ENCODE measurements at regions not wholly inside any gene's neighbourhood (a gene's known extent, or its start where the extent isn't known, plus 50 kb on each side); places are given as distances from the start of the nearest gene placed in this dataset.

GRCh38 chr12:75877763-75878621, 153.6 kb downstream of the PHLDA1 start:
- Histone ChIP-seq H3K4me3 (ENCODE audit: low read length) (no peak overlapping the region), H3K36me3 (ENCODE audit: insufficient read depth, low read length) (no peaks in the 10 kb centered on the region), H3K9ac (ENCODE audit: low read depth, low read length) (peak overlapping the region; percentile 26), H3K9me3 (replicated peaks; ENCODE audit: low read length) (no peaks in the 10 kb centered on the region), H3K4me1 (ENCODE audit: control insufficient read depth, insufficient read depth, low read length) (peaks cover 9% of the 10 kb centered on the region), H3K27me3 (ENCODE audit: control insufficient read depth, insufficient read depth, low read length) (no peaks in the 10 kb centered on the region), H3K4me2 (ENCODE audit: low read length) (peak overlapping the region; percentile 34)

- Histone ChIP-seq H3K27me3 (ENCODE audit: control insufficient read depth, insufficient read depth, low read length) (no peaks in the 10 kb centered on the region), H3K9ac (ENCODE audit: low read depth, low read length) (no peak overlapping the region), H3K4me1 (ENCODE audit: control insufficient read depth, insufficient read depth, low read length) (peaks cover 9% of the 10 kb centered on the region)
Measured at GRCh38 chr12:75876832-75877762, 154.5 kb downstream of the PHLDA1 start.

GRCh38 chr12:75874441-75874840, 157.1 kb downstream of the PHLDA1 start:
- Histone ChIP-seq H3K4me2 (ENCODE audit: low read length) (no peak overlapping the region), H3K27me3 (ENCODE audit: control insufficient read depth, insufficient read depth, low read length) (no peaks in the 10 kb centered on the region), H3K4me3 (ENCODE audit: low read length) (no peak overlapping the region), H3K36me3 (ENCODE audit: insufficient read depth, low read length) (no peaks in the 10 kb centered on the region), H3K9me3 (replicated peaks; ENCODE audit: low read length) (no peaks in the 10 kb centered on the region), H3K9ac (ENCODE audit: low read depth, low read length) (no peak overlapping the region), H3K4me1 (ENCODE audit: control insufficient read depth, insufficient read depth, low read length) (peaks cover 9% of the 10 kb centered on the region)

More at GRCh38 chr12:75876832-75877762, 154.5 kb downstream of the PHLDA1 start:
- H3K36me3 ChIP-seq (ENCODE audit: insufficient read depth, low read length) = no peaks in the 10 kb centered on the region
- H3K4me2 ChIP-seq (ENCODE audit: low read length) = peak overlapping the region; percentile 34
- no peaks in the 10 kb centered on the region for H3K9me3 ChIP-seq (replicated peaks; ENCODE audit: low read length)
- no peak overlapping the region for H3K4me3 ChIP-seq (ENCODE audit: low read length)

GRCh38 chr12:75872762-75873161, 158.8 kb downstream of the PHLDA1 start:
- H3K4me1 ChIP-seq (ENCODE audit: control insufficient read depth, insufficient read depth, low read length) = peaks cover 2% of the 10 kb centered on the region
- H3K4me2 ChIP-seq (ENCODE audit: low read length) = no peak overlapping the region
- H3K4me3 ChIP-seq (ENCODE audit: low read length) = no peak overlapping the region
- H3K9me3 ChIP-seq (replicated peaks; ENCODE audit: low read length) = no peaks in the 10 kb centered on the region
- H3K36me3 ChIP-seq (ENCODE audit: insufficient read depth, low read length) = no peaks in the 10 kb centered on the region
- no peaks in the 10 kb centered on the region for H3K27me3 ChIP-seq (ENCODE audit: control insufficient read depth, insufficient read depth, low read length)
- H3K9ac ChIP-seq (ENCODE audit: low read depth, low read length) = no peak overlapping the region

- Histone ChIP-seq H3K4me3 (ENCODE audit: low read length) (no peak overlapping the region), H3K4me2 (ENCODE audit: low read length) (no peak overlapping the region), H3K9me3 (replicated peaks; ENCODE audit: low read length) (no peaks in the 10 kb centered on the region), H3K36me3 (ENCODE audit: insufficient read depth, low read length) (no peaks in the 10 kb centered on the region), H3K27me3 (ENCODE audit: control insufficient read depth, insufficient read depth, low read length) (no peaks in the 10 kb centered on the region), H3K9ac (ENCODE audit: low read depth, low read length) (no peak overlapping the region), H3K4me1 (ENCODE audit: control insufficient read depth, insufficient read depth, low read length) (no peaks in the 10 kb centered on the region)
Measured at GRCh38 chr12:75870878-75871277, 160.7 kb downstream of the PHLDA1 start.

- Histone ChIP-seq H3K36me3 (ENCODE audit: insufficient read depth, low read length) (no peaks in the 10 kb centered on the region), H3K27me3 (ENCODE audit: control insufficient read depth, insufficient read depth, low read length) (no peaks in the 10 kb centered on the region), H3K4me2 (ENCODE audit: low read length) (no peak overlapping the region), H3K9ac (ENCODE audit: low read depth, low read length) (no peak overlapping the region), H3K4me3 (ENCODE audit: low read length) (no peak overlapping the region), H3K9me3 (replicated peaks; ENCODE audit: low read length) (no peaks in the 10 kb centered on the region), H3K4me1 (ENCODE audit: control insufficient read depth, insufficient read depth, low read length) (peaks cover 2% of the 10 kb centered on the region)
Measured at GRCh38 chr12:75868501-75868900, 163.1 kb downstream of the PHLDA1 start.

GRCh38 chr12:75865315-75865714, 166.3 kb downstream of the PHLDA1 start:
- no peak overlapping the region for H3K4me2 ChIP-seq (ENCODE audit: low read length)
- no peaks in the 10 kb centered on the region for H3K9me3 ChIP-seq (replicated peaks; ENCODE audit: low read length)
- no peaks in the 10 kb centered on the region for H3K27me3 ChIP-seq (ENCODE audit: control insufficient read depth, insufficient read depth, low read length)
- H3K4me3 ChIP-seq (ENCODE audit: low read length) = no peak overlapping the region
- H3K9ac ChIP-seq (ENCODE audit: low read depth, low read length) = no peak overlapping the region
- peaks cover 15% of the 10 kb centered on the region for H3K4me1 ChIP-seq (ENCODE audit: control insufficient read depth, insufficient read depth, low read length)
- H3K36me3 ChIP-seq (ENCODE audit: insufficient read depth, low read length) = no peaks in the 10 kb centered on the region

- H3K4me1 ChIP-seq (ENCODE audit: control insufficient read depth, insufficient read depth, low read length) = peaks cover 22% of the 10 kb centered on the region
- no peak overlapping the region for H3K9ac ChIP-seq (ENCODE audit: low read depth, low read length)
- H3K36me3 ChIP-seq (ENCODE audit: insufficient read depth, low read length) = no peaks in the 10 kb centered on the region
- H3K9me3 ChIP-seq (replicated peaks; ENCODE audit: low read length) = no peaks in the 10 kb centered on the region
- H3K27me3 ChIP-seq (ENCODE audit: control insufficient read depth, insufficient read depth, low read length) = no peaks in the 10 kb centered on the region
- H3K4me2 ChIP-seq (ENCODE audit: low read length) = no peak overlapping the region
- no peak overlapping the region for H3K4me3 ChIP-seq (ENCODE audit: low read length)
Measured at GRCh38 chr12:75864161-75864560, 167.4 kb downstream of the PHLDA1 start.

GRCh38 chr12:75863533-75863932, 168.0 kb downstream of the PHLDA1 start:
- Histone ChIP-seq H3K4me2 (ENCODE audit: low read length) (no peak overlapping the region), H3K9ac (ENCODE audit: low read depth, low read length) (no peak overlapping the region), H3K4me1 (ENCODE audit: control insufficient read depth, insufficient read depth, low read length) (peaks cover 22% of the 10 kb centered on the region), H3K36me3 (ENCODE audit: insufficient read depth, low read length) (no peaks in the 10 kb centered on the region), H3K27me3 (ENCODE audit: control insufficient read depth, insufficient read depth, low read length) (no peaks in the 10 kb centered on the region), H3K9me3 (replicated peaks; ENCODE audit: low read length) (no peaks in the 10 kb centered on the region), H3K4me3 (ENCODE audit: low read length) (no peak overlapping the region)

GRCh38 chr12:75862692-75863471, 168.7 kb downstream of the PHLDA1 start:
- no peaks in the 10 kb centered on the region for H3K27me3 ChIP-seq (ENCODE audit: control insufficient read depth, insufficient read depth, low read length)
- no peaks in the 10 kb centered on the region for H3K36me3 ChIP-seq (ENCODE audit: insufficient read depth, low read length)
- H3K9ac ChIP-seq (ENCODE audit: low read depth, low read length) = no peak overlapping the region

GRCh38 chr12:75859868-75860267, 171.7 kb downstream of the PHLDA1 start:
- no peak overlapping the region for H3K9ac ChIP-seq (ENCODE audit: low read depth, low read length)
- no peaks in the 10 kb centered on the region for H3K36me3 ChIP-seq (ENCODE audit: insufficient read depth, low read length)
- H3K4me3 ChIP-seq (ENCODE audit: low read length) = no peak overlapping the region
- peaks cover 22% of the 10 kb centered on the region for H3K4me1 ChIP-seq (ENCODE audit: control insufficient read depth, insufficient read depth, low read length)
- H3K4me2 ChIP-seq (ENCODE audit: low read length) = no peak overlapping the region
- H3K27me3 ChIP-seq (ENCODE audit: control insufficient read depth, insufficient read depth, low read length) = no peaks in the 10 kb centered on the region
- H3K9me3 ChIP-seq (replicated peaks; ENCODE audit: low read length) = no peaks in the 10 kb centered on the region

More at GRCh38 chr12:75862692-75863471, 168.7 kb downstream of the PHLDA1 start:
- Histone ChIP-seq H3K4me3 (ENCODE audit: low read length) (no peak overlapping the region), H3K4me1 (ENCODE audit: control insufficient read depth, insufficient read depth, low read length) (peaks cover 22% of the 10 kb centered on the region), H3K4me2 (ENCODE audit: low read length) (peak overlapping the region; percentile 22), H3K9me3 (replicated peaks; ENCODE audit: low read length) (no peaks in the 10 kb centered on the region)
